Coronary artery (tissue), 2 donors: ENCODE measurements at regions not wholly inside any gene's neighbourhood (a gene's known extent, or its start where the extent isn't known, plus 50 kb on each side); places are given as distances from the start of the nearest gene placed in this dataset.
A peak's percentile ranks its signal among the peaks of the same experiment; 100 is the strongest.

Source experiments
- DNase-seq: peaks from one replicate; pipeline ENCODE4 v3.0.0-alpha.2; 2017; ENCODE audit warnings: low spot score
- H3K27ac ChIP-seq, 2 donors: fragments of 200-600 bp; sonication (generic); one replicate each; pipeline ENCODE4 v1.5.1; 2016 to 2019
- H3K4me3 ChIP-seq: fragments of 200-600 bp; sonication (generic); 2 replicates; pipeline ENCODE4 v1.5.1; 2016; ENCODE audit warnings: mild to moderate bottlenecking, moderate library complexity
- TF ChIP-seq, protein P1 (sequence below): fragments of 200-600 bp; sonication (generic); IDR thresholded peaks from one replicate; pipeline ENCODE4 v1.5.1; 2019; ENCODE audit warnings: antibody characterized with exemption

DNA sequence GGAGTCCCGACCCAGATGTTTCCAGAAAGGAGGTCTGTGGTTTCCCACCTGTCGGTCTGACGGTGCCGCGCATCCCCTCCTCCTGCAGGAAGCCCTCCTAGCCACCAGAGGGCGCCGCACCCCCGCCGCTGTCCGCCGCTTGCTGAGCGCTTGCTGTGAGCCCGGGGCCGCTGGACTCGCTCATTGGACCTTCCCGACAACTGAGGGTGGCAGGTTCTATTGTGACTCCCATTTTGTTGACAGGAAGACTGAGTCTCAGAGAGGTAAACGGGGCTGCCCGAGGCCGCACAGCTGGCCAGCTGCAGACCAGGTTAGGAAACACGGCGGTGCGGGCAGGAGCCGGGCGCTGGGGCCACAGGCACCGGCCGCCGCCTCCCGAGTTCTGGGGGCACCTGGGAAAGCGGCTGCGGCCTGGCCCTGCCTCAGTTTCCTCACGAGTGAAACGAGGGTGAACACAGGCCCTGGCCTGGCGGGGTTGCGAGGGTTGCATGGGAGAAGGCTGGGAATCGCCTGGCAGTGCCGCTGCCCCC, 191.1 kb upstream of the CIBAR2 start:
- Histone ChIP-seq H3K4me3 (peak overlapping the region; percentile 25), H3K27ac (no peak overlapping the region)
- no peak for DNase-seq
- TF ChIP-seq, protein P1, sequence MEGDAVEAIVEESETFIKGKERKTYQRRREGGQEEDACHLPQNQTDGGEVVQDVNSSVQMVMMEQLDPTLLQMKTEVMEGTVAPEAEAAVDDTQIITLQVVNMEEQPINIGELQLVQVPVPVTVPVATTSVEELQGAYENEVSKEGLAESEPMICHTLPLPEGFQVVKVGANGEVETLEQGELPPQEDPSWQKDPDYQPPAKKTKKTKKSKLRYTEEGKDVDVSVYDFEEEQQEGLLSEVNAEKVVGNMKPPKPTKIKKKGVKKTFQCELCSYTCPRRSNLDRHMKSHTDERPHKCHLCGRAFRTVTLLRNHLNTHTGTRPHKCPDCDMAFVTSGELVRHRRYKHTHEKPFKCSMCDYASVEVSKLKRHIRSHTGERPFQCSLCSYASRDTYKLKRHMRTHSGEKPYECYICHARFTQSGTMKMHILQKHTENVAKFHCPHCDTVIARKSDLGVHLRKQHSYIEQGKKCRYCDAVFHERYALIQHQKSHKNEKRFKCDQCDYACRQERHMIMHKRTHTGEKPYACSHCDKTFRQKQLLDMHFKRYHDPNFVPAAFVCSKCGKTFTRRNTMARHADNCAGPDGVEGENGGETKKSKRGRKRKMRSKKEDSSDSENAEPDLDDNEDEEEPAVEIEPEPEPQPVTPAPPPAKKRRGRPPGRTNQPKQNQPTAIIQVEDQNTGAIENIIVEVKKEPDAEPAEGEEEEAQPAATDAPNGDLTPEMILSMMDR: peak; percentile 95

DNA sequence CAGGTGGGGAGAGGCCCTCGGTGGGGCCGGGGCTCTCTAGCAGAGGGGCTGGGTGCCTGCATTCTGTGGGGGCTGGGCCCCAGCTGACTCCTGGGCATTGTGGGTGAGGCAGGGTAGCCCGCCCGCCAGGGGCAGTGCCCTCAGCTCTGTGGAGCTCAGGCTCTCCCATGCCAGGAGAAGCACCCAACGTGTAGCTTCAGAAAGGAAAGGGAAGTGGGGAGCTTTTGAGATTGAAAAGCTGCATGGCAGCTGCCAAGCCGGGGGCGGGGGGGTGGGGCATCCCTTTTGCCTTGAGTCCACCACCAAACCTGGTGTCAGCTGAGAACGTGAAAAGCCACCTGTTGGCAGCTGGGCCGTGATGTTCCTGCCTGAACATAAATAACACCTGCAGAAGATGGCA, 192.1 kb upstream of the CIBAR2 start:
- no peak overlapping the region for H3K4me3 ChIP-seq
- no peak overlapping the region for H3K27ac ChIP-seq
- DNase-seq: no peak
- TF ChIP-seq, protein P1: no peak

DNA sequence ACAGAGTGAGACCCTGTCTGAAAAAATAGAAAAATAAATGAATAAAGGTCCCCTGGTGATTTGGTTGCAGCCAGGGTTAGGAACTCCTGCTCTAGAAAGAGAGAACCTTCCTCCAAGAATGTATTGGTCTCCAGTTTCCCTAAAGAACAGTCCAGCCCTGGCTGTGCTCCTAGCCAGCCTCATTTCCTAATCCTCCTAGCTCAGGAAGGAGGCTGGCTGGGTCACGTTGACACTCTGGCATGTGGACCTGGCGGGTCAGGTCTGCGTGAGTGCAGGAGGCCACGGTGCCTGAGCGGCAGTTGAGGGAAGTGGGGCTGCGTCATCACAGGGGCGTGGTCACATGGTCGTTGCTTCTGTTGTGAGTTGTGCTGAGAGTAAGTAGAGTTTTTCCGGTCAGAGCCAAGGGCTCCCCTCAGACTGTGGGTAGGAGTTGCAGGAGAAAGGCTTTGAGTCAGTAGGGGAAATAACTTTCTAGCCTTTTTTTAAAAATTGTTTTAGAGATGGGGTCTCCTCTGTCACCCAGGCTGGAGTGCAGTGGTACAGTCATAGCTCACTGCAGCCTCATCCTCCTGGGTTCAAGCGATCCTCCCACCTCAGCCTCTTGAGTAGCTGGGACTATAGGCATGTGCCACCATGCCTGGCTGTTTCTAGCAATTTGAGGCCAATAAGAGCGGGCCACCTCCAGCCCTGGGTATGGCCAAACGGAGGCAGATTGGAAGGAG, 194.0 kb upstream of the CIBAR2 start:
- Histone ChIP-seq H3K4me3 (no peak overlapping the region), H3K27ac (peak overlapping the region; percentile 42 to 64)
- peak; percentile 94 for DNase-seq
- TF ChIP-seq, protein P1: no peak

DNA sequence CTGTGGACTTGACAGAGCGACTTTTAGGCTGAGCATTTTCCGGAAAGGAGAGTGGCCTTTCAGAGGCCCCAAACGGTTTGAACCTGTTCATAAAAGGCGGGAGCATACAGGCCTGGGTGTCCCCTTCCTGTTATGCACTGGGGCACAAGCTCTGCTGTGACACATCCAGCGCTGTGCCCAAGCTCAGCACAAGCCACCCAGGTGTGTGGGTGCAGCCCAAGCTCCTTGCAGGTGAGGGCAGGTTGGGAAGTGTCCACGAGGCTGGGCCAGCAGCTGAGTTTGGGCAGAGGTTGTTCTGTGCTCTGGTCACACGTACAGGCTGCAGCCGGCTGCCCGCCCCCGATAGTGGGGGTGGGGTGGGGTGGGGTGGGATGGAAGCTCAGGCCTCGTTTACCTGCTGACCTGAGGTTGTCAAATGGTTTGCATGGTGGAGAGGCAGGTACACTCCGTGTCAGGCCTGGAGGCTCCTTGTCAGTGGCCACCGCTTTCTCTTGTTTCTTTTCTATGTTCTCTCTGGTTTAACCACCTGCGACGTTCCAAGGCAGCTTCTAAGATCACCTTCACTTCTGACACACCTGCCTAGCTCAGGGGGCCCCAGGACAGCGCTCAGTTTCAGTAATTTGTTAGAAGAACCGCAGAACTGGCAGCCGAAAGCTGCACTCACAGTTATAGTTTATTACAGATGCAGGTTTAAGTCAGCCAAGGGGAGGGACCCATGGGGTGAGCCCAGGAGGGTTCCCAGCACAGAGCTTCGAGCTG, 194.7 kb upstream of the CIBAR2 start:
- DNase-seq: no peak

DNA sequence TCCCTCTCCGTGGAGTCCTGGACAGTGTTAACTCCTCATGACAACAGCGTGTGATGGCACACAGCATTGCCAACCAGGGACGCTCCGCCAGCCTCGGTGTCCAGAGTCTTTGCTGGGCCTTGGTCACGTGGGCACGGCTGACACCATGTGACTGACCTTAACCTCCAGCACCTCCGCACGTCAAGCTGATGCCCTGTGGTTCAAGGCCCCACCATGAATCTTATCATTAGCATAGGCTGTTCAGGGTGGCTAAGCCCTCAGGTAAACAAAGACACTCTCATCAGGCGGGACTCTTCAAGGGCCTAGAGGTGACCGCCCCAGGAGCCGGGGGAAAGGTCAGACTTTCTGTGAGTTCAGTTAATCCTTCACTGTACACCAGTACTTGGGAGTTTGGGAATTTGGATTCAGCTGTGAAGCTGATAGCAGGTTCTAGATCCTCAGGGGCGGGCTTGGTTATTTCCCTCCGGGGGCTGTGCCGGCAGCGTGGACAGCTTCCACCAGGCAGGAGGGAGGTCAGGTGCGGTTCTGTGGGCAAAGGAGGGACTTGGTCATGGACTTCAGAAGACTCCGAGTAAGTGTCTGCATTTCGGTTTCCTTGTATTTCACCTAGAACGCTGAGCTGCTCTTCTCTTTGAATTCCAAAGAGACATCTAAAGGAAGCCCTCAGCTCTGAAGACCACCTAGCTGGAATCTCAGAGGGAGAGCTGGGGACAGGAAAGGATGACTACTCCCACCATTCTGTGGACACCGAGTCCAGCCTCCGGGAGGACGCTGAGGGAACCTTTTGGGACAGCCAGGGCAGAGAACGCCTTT, 195.5 kb upstream of the CIBAR2 start:
- H3K27ac ChIP-seq: no peak overlapping the region

More for the DNA sequence above, 194.7 kb upstream of the CIBAR2 start:
- H3K4me3 ChIP-seq: no peak overlapping the region
- peak overlapping the region; percentile 42 to 64 for H3K27ac ChIP-seq
- TF ChIP-seq, protein P1: no peak

More for the DNA sequence above, 195.5 kb upstream of the CIBAR2 start:
- DNase-seq: no peak
- H3K4me3 ChIP-seq: no peak overlapping the region
- TF ChIP-seq, protein P1: no peak
